ENCODE measurements at regions not wholly inside any gene's neighbourhood (a gene's known extent, or its start where the extent isn't known, plus 50 kb on each side); places are given as distances from the start of the nearest gene placed in this dataset.

DNA sequence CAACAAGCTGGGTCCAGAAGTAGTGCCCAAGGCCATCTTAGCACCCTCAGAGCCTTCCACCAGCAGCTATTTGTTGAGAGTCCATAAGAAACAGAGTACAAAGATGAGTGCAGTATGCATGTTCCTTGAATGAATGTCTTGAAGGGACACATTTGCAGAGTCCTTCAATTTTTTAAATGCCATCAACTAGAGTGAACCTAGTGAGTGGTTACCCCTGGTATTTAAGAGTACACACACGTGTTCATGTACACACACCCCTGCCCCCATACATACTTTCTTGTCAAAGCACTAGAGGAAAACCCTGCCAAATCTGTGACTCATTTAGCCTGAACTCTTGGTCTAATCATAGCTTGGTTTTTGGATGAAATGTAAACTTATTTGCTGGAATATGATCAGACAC is 84.5 kb upstream of the GALNT15 start:
- TF ChIP-seq CTCF (IDR thresholded peaks at IDR 0.05) (no peak), POLR2A (IDR thresholded peaks at IDR 0.05) (no peak)
- intact Hi-C loops (cut with DNase I): no loop called here
- H3K27ac ChIP-seq: peak overlapping the region in 1 of 5 donors; percentile 35
- H3K4me1 ChIP-seq (replicated peaks in 1 of 2): peaks cover 10 to 19% of the 10 kb centered on the region in 2 donors
- no peaks in the 10 kb centered on the region for H3K27me3 ChIP-seq
- 0 to 37% (median 30%) methylated on average over 1 of the region's 1 CpG for WGBS, 4 donors
- no peaks in the 10 kb centered on the region for H3K9me3 ChIP-seq (replicated peaks in 1 of 3)
- peak in 4 of 7 donors; percentile 29 to 68 (median 52) for DNase-seq
- no peak overlapping the region for H3K4me3 ChIP-seq
- H3K36me3 ChIP-seq (replicated peaks in 1 of 2): no peaks in the 10 kb centered on the region

DNA sequence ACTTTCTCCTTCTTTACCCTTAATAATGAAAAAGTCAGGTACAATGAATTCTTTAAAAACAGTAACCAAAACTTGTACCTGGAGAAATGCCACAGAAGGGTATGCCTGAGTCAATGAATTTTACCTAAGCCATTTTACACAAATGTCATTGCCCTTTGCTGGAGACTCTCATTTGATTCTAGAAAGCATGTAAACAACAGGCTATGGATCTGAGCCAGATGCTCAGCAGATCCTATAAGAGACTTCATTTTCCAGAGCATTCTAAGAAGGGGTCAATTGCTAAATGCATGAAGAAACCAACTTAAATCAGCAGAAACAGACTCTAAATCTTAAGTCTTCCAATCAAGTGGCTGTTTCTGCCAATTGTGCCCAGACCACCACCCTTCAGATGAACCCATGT is 83.8 kb upstream of the GALNT15 start:
- no peaks in the 10 kb centered on the region for H3K9me3 ChIP-seq (replicated peaks in 1 of 3)
- no peaks in the 10 kb centered on the region for H3K36me3 ChIP-seq (replicated peaks in 1 of 2)
- no peak overlapping the region for H3K4me3 ChIP-seq
- peaks cover 10 to 19% of the 10 kb centered on the region in 2 donors for H3K4me1 ChIP-seq (replicated peaks in 1 of 2)
- H3K27me3 ChIP-seq: no peaks in the 10 kb centered on the region
- TF ChIP-seq CTCF (IDR thresholded peaks at IDR 0.05) (no peak), POLR2A (IDR thresholded peaks at IDR 0.05) (no peak)
- DNase-seq: no peak
- intact Hi-C loops (cut with DNase I): no loop called here
- H3K27ac ChIP-seq: peak overlapping the region in 1 of 5 donors; percentile 35

DNA sequence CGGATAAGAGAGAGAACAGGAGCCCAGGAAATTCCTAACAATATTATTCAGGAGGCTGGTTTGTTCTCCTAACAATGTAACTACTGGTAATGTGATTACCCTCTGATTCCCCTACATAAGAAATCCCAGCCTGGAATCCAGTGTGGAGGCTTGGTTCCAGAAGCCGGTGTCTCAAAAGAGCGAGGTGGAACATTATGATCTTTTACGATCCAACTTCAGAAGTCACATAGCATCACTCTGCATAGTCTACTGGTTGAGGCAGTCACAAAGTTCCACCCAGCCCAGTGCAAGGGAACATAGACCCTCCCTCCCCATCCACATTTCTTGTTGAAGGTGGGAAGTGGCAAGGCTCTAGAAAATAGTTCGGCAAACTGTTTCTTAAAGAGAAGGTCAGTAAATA is 81.6 kb upstream of the GALNT15 start:
- no peak overlapping the region for H3K27ac ChIP-seq
- H3K4me3 ChIP-seq: no peak overlapping the region
- no peaks in the 10 kb centered on the region for H3K9me3 ChIP-seq (replicated peaks in 1 of 3)
- H3K4me1 ChIP-seq (replicated peaks in 1 of 2): peaks cover 10 to 19% of the 10 kb centered on the region in 2 donors
- no peaks in the 10 kb centered on the region for H3K27me3 ChIP-seq
- no peak for DNase-seq
- no peak for TF ChIP-seq POLR2A (IDR thresholded peaks at IDR 0.05)
- no peaks in the 10 kb centered on the region for H3K36me3 ChIP-seq (replicated peaks in 1 of 2)
- 90 to 96% (median 93%) methylated on average over 5 of the region's 5 CpGs for WGBS, 4 donors
- intact Hi-C loops (cut with DNase I): no loop called here

DNA sequence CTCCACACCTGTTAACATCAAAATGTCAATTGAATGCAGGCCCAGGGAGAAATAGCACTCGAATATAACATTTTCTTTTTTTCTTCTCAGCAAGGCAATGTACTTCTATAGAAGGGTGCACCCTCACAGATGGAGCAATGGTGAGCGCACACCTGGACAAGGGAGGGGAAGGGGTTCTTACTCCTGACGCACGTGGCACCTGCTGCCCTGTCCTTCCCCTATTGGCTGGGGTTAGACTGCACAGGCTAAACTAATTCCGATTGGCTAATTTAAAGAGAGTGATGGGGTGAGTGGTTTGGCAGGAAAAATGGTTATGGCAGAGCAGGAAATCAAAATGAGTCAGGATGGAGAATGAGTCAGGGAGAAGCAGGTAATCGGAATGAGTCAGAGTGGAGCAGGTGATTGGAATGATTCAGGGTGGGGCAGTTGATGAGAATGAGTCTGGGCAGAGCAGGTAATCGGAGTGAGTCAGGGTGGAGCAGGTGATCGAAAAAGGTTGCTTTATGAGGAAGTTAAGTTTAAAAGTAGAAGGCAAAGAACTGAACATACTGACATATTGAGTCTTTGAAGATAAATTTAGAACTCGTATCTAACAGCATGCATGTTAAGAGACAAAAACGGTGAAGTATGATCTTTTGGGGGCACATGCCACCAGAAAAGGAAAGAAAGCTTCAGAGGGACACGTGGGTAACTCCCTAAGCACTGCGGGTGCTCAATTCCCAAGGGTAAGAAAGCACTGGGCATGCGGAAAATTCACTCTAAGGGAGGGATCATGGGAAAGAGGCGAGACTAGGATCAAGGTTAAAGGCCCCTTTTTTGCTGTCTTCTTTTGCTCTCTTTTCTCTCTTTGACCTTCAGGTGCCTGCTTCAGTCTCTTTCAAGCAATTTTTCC is 72.9 kb upstream of the GALNT15 start:
- DNase-seq: peak in 2 of 7 donors; percentile 23 to 60
- 61 to 70% (median 67%) methylated on average over 14 of the region's 14 CpGs for WGBS, 4 donors
- no peaks in the 10 kb centered on the region for H3K36me3 ChIP-seq (replicated peaks in 1 of 2)
- no peak overlapping the region for H3K27ac ChIP-seq
- intact Hi-C loops (cut with DNase I): no loop called here
- H3K4me3 ChIP-seq: no peak overlapping the region
- no peaks in the 10 kb centered on the region for H3K9me3 ChIP-seq (replicated peaks in 1 of 3)
- peaks cover 0 to 4% of the 10 kb centered on the region in 2 donors for H3K4me1 ChIP-seq (replicated peaks in 1 of 2)
- H3K27me3 ChIP-seq: no peaks in the 10 kb centered on the region
- TF ChIP-seq POLR2A (IDR thresholded peaks at IDR 0.05) (no peak), CTCF (IDR thresholded peaks at IDR 0.05) (no peak)

DNA sequence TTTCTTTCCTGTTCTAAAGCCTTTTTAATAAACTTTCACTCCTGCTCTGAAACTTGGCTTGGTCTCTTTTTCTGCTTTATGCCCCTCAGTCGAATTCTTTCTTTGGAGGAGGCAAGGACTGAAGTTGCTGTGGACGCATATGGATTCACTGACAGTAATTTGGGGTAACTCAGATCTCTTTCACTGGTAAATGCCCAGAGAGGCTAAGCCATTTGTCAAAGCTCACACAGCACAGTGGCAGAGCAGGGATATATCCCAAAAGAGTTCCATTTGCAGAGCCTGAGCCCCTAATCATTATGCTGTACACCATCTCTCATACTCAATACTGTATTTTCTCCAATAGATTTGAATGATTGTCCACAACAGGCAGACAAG is 72.3 kb upstream of the GALNT15 start:
- Histone ChIP-seq H3K27me3 (no peaks in the 10 kb centered on the region), H3K9me3 (replicated peaks in 1 of 3) (no peaks in the 10 kb centered on the region), H3K4me3 (no peak overlapping the region), H3K27ac (peak overlapping the region in 1 of 5 donors; percentile 52), H3K4me1 (replicated peaks in 1 of 2) (peaks cover 0 to 4% of the 10 kb centered on the region in 2 donors), H3K36me3 (replicated peaks in 1 of 2) (no peaks in the 10 kb centered on the region)
- 73 to 83% (median 82%) methylated on average over 2 of the region's 2 CpGs for WGBS, 4 donors
- TF ChIP-seq CTCF (IDR thresholded peaks at IDR 0.05) (no peak), POLR2A (IDR thresholded peaks at IDR 0.05) (no peak)
- intact Hi-C loops (cut with DNase I): no loop called here
- no peak for DNase-seq
